GM18861 (cell line): ENCODE measurements at regions not wholly inside any gene's neighbourhood (a gene's known extent, or its start where the extent isn't known, plus 50 kb on each side); places are given as distances from the start of the nearest gene placed in this dataset.
"Not testable (repeated sequence)": the region's sequence is repeated elsewhere in the genome, so short reads cannot be mapped to it uniquely, and the experiment has no call there.

ENCODE experiments used
- ATAC-seq: cut with Tn5 transposase; IDR thresholded peaks from one replicate; pipeline ENCODE4 v1.9.1; 2021; ENCODE audit not compliant: unreplicated experiment

GRCh38 chr17:31629696-31630470 is 229.2 kb downstream of the COPRS start:
- ATAC-seq, result no peak

GRCh38 chr17:31627960-31628359 is 231.1 kb downstream of the COPRS start:
- ATAC-seq, result no peak

DNA sequence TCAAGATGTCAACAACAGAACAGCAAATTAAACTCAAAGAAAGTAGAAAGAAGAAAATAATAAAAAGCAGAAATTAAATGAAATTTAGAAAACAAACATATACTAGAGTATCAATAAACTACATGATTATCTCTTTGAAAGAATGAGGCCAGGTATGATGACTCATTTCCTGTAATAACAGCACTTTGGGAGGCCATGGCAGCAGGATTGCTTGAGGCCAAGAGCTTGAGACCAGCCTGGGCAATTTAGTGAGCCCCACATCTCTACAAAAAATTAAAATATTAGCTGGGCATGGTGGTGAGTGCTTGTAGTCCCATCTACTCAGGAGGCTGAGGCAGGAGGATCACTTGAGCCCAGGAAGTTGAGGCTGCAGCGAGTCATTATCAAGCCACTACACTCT is 232.5 kb downstream of the RAB11FIP4 start:
- no peak for ATAC-seq

DNA sequence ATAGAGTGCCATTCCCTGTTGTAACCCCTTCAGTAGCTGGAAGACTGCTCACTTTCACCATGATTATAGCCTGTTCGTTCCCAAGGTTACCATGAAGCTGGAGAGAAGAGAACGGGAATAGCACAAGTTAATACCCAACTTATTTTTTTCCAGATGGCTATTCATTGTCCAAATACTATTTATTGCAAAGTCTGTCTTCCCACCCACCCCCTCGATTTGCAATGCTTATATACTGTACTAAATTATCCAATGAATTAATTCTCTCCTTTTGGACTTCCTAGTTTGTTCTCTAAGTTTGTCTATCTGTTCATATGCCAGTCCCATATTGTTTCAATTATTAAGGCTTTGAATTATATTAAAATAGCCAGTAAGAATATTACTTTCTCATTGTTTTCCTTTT is 231.0 kb downstream of the RAB11FIP4 start:
- ATAC-seq, result no peak

DNA sequence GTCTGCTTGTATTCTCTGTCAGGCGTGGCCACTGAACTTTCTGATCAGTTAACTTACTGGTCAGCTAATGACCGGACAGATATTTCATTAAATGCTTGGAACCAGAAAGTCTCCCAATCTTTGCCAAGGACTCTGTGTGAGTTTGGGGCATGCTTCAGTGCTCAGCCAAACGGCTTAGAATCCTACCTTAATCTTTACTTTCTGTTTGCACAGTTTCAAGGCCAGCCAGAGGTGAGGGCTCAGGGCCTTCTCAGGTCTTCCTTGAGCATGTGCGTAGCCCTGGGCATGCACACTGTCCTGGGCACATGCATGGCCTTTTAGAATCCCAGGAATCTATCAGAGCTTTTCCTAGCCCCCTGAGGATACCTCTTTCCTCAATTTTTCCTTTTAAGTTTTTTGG is 230.1 kb downstream of the RAB11FIP4 start:
- no peak for ATAC-seq

GRCh38 chr17:31611053-31611452 is 219.6 kb downstream of the RAB11FIP4 start:
- not testable (repeated sequence) for ATAC-seq

GRCh38 chr17:31609996-31610910 is 218.8 kb downstream of the RAB11FIP4 start:
- ATAC-seq, result no peak

- no peak for ATAC-seq
Measured at GRCh38 chr17:31609331-31609730, 217.9 kb downstream of the RAB11FIP4 start.

GRCh38 chr17:31608659-31609254 is 217.3 kb downstream of the RAB11FIP4 start:
- no peak for ATAC-seq

DNA sequence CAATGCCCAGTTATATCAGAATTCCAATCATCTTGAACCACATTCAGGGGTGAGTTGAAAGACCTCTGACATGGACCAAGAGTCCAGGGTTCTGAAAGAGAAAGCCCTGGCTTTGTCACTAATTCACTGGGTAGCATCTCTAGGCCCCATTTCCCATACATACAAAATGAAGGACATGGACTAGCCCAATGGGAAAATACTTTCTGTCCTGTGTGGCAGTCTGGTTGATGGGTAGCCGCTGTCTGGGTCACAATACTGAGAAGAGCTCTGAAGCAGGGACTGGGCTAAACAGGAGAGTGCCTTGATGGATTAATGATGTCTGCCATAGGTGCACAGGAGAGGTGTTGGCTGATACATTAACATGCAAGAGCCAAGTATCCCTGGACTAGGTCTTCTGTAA is 214.3 kb downstream of the RAB11FIP4 start:
- no peak for ATAC-seq

- no peak for ATAC-seq
Measured at GRCh38 chr17:31604936-31605335, 213.5 kb downstream of the RAB11FIP4 start.

- not testable (repeated sequence) for ATAC-seq
Measured at GRCh38 chr17:31600144-31600543, 208.7 kb downstream of the RAB11FIP4 start.

GRCh38 chr17:31598921-31599571 is 207.6 kb downstream of the RAB11FIP4 start:
- no peak for ATAC-seq

DNA sequence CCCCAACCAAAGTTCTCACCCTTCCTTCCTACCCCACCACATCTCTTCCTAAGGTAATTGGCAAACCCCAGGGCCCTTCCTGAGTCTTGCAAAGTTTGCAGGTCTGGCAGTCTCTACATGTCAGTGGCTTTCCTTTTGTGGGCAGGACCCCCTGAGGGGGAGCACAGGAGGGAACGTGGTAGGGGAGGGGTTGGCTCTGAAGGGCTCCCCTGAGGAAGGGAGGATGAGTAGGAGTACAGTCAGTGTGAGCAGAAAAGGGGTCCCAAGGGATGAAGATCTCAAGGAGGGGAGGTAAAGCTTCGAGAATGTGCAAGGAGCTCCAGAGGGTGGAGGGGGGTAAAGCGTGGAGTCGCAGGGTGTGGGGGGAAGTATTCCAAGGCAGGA is 206.9 kb downstream of the RAB11FIP4 start:
- ATAC-seq, result no peak

- ATAC-seq, result no peak
Measured at GRCh38 chr17:31597646-31598398, 206.3 kb downstream of the RAB11FIP4 start.

- ATAC-seq, result peak; percentile 93
Measured at GRCh38 chr17:31596382-31597323, 205.2 kb downstream of the RAB11FIP4 start.

DNA sequence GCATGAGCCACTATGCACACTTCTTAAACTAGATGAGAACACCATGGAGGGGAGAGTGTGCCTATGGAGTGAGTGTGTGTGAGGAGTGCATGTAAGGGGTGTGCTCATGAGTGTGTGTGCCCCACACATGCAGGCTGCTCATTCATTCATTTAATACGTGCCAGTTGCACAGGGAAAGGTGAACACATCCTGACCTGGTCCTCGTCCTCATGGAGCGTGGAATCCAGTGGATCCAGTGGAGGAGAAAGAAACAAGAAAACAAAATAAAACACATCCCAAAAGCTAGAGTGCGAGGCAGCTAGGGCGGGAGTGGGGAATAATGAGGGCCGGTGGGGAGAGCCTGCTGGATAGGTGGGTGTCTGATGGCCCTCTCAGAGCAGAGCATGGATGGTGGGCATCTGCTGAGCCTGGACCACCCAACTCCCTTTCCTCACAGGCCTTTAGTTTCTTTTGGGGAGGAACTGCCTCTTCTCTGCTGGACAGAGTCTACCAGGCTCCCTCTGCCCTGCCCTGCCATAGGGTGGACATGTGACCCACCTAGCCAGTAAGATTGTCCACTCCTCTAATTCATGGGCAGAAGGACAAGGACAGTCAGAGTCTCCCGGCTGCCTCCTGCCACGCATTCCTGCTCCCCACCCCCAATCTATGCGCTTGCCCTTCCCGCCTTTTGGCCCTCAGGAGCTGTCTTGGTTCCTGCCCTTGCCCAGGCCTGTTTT is 204.3 kb downstream of the RAB11FIP4 start:
- no peak for ATAC-seq

- no peak for ATAC-seq
Measured at GRCh38 chr17:31595076-31595475, 203.6 kb downstream of the RAB11FIP4 start.

DNA sequence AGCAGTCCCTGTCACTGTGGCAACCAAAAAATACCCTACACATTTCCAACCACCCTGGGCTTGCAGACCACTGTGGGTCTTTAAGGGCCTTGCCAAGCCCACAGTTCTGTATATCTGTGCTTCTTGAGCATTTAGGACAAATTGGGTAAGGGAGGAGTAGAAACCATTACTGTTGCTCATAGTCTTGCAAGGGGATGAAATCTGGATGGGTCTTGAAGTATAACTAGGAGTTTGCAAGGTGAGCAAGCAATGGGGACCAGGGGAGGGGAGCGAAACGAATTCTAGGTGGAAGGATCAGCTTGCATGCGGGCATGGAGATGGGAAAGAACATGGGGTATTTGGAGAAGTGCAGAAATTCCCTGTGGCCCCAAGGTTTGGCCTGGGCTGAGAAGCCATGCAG is 202.9 kb downstream of the RAB11FIP4 start:
- ATAC-seq, result no peak
